Activated CD8-positive, alpha-beta memory T cell treated with anti-CD3 and anti-CD28 coated beads for 24 hours (primary cell): ENCODE measurements at regions not wholly inside any gene's neighbourhood (a gene's known extent, or its start where the extent isn't known, plus 50 kb on each side); places are given as distances from the start of the nearest gene placed in this dataset.

Source experiments
- DNase-seq: peaks from one replicate; pipeline ENCODE4 v3.0.0-alpha.2; 2020

GRCh38 chr5:173785866-173786265 is 102.3 kb upstream of the CPEB4 start:
- no peak for DNase-seq

DNA sequence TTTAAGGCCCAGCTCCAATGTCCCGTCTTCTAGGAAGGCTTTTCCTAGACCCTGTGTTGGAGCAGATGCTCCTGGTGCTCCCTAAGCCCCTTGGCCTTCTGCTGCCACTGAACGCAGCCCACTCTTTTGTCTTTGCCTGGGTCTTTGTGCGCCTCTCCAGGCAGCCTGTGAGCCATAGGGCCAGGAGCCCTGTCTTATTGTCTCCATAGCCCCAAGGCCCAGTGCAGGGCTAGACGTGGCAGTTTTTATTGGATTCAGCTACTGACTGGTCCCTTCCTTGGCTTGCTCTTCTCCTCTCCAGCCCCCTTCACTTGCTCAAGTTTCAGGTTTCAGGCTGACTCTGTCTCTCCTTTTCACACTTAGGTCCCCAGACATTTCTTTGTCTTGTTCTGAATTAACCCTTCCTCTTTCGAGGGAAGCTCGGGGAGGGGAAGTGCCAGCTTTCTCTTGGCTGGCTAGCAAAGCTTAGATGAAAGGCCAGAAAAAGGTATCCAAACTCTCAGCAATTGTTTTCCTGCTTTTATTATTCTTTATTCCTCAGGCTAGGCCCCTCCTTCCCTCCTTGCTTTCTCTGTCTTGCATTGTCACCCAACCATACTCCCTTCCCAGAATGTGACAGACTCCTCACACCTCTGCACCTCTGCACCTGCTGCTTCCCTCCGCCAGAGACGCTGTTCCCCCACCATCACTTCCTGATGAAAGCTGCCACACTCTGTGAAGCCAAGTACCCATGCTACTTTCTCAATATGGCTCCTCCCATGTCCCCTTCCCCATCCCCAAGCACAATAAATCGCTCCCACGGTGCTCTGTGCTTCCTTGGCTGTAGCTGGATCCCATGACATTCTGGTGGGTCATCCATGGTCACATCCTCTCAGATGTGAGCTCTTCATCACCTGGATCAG is 101.6 kb upstream of the CPEB4 start:
- DNase-seq, result no peak

DNA sequence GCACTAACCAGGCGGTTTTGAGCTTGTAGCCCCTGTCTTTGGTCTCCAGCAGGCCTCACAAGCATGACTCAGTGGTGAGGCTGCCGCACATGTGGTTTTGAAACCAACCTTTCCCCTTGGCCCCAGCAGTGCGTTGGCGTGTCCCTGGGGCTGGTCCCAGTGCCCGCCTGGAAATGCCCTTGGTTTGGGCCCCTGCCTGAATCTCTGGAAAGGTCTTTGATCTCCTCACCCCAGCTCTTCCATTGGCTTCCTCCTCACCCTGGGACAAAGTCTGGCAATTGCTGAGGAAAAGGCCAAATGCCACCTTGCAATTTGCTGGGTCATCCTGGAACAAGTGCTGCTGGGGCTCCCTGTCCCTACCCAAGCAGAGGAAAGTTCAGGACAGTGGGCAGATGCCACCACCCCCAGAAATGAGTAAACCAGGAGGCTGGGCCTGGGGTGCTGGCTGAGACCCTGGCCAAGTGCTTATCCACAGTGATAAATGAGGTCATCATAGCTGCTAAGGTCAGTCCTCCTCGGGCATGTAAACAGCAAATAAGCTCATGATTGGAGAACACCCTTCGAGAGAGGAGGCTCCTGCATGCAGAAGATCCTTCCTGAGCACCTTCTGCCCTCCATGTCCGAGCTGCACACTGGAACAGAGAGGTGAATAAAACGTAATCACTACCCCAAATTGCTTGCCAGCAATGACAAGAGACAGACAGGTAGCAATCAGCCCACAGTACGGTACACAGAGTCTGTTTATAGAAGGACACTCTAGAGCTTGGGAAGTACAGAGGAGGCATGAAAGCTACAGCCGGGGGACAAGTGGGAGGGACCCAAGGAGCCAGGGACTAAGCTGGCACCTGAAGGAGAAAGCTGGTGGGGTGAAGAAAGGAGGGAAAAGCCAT is 98.9 kb upstream of the CPEB4 start:
- DNase-seq, result no peak

GRCh38 chr5:173790177-173790719 is 97.9 kb upstream of the CPEB4 start:
- no peak for DNase-seq

DNA sequence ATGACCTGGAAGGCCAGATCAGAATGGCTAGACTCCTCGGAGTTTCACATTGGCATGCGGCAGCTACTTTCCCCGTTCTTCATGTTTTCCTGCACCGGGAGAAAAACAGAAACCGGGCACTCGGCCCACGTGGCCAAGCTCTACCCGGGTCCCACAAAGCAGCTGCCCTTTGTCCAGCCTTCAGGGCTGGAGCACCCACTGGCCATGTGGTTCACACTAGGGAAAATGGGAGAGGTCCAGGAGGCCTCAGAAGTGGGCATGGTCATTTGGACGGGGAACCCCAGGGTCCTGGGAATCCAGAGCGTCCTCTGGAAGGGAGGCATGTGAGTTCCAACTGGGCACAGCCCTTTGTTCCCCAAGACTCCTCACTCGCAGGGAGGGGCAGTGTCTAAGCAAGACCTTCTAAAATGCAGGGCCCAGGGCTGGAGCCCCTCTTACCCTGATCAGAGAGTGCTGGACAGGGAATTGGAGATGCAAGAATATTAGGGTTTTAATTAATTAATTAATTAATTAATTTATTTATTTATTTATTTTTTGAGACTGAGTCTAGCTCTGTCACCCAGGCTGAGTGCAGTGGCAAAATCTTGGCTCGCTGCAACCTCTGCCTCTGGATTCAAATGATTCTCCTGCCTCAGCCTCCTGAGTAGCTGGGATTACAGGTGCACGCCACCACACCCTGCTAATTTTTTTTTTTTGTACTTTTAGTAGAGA is 97.2 kb upstream of the CPEB4 start:
- no peak for DNase-seq

- DNase-seq, result no peak
These were observed 96.3 kb upstream of the CPEB4 start for GRCh38 chr5:173791878-173792277.

- DNase-seq, result no peak
These were observed 95.2 kb upstream of the CPEB4 start for GRCh38 chr5:173792781-173793547.

GRCh38 chr5:173793648-173794548 is 94.3 kb upstream of the CPEB4 start:
- DNase-seq, result no peak

- DNase-seq, result no peak
These were observed 93.2 kb upstream of the CPEB4 start for GRCh38 chr5:173794901-173795416.

DNA sequence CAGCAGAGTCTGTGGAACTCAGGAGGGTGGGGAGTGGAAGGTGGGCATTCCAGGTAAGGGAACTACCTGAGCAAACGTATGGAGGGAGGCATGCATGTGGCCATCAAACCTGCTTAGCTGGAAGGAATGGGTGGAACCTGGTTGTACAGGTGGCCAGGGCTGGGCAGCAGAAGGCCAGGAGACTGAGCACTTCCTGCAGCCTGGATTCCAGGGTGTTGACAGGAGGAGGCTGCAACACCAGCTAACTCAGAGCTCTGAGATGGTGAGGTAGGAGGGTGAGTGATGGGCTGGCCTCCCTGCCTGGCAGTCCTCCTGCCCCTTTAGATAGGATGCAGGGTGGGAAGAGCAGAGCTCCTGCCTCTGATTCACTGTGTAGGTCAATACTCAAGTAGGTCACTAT is 92.5 kb upstream of the CPEB4 start:
- no peak for DNase-seq

DNA sequence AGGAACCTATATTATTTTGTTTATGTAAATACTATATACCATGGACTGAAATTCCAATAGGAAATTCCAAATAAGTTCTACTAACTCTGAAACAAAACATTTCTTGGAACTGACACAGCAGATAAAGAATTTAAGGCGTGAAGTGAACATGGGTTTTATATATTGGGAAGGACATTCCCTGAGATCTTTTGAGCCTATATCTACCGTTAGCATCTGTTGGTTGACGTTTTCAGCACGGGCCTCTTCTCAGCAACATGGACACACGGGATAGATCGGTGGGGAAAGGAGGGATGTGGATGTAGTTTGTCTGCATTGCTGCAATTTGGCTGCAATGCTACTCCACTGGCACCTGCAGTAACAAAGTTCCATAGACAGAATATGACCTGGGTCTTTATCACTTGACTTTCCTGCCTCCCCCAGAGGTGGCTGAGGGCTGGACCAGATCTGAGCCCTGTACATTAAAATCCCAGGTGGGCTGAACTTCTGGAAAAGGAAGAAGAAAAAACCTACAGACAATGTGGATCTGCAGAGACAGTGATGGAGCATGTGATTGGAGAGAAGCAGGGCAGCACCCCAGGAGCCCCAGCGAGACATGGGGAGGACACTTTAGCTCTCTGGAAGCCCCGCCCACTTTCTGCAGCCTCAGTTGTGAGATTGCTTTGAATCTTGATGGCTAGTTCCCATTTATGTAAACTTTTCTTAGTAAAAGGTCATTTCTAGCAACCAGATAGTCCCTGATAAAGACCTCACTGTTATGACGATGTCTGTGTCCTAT is 91.2 kb upstream of the CPEB4 start:
- DNase-seq, result no peak

GRCh38 chr5:173798127-173798810 is 89.9 kb upstream of the CPEB4 start:
- DNase-seq, result no peak

GRCh38 chr5:173800340-173800739 is 87.8 kb upstream of the CPEB4 start:
- no peak for DNase-seq

DNA sequence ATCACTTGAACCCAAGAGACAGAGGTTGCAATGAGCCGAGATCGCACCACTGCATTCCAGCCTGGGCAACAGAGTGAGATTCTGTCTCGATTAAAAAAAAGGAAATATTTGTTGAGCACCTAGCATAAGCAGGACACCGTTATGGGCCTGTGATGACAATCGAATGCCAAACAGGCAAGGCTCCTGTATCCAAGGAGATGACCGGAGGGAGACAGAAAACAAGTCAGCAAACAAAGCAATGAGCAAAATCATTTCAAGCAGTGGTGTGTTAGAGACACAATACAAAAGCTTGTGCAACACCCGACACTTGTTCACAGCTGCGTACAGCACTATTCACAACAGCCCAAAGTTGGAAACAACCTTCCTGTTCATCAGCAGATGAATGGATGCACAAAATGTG is 87.1 kb upstream of the CPEB4 start:
- no peak for DNase-seq

DNA sequence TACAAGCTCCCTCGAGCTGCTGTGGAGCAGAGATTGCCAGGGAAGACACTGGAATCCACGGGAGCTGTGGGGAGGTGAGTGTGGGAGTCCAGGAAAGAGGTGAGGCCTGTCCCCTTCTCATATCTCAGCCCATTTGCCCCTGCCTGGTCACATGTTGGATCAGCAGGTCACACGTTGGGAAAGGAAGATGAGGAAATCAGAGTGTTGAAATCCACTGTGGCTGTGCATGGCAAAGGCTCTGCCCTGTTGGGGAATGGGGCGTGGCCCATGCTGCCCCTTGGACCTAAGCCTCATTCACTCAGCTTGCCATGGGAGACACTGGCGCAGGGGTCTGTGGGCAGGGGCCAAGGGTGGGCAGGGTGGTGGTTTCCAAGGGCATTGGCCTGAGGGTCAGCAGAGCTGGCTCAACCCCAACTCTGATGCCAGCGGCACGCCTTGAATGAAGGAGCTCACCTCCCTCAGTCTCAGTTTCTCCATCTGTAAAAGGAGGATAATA is 85.4 kb upstream of the CPEB4 start:
- no peak for DNase-seq

DNA sequence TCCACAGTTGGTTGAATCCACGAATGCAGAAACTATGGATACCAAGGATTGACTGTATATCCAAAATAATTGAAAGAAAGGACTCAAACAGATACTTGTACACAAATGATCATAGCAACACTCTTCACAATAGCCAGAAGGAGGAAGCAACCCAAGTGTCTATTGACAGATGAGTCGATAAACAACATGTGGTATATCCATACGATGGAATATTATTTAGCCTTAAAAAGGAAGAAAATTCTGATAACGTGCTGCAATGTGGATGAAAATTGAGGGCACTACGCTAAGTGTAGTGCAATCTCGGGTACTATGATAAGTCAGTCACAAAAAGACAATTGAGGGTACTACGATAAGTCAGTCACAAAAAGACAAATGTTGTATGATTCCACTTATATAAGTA is 83.6 kb upstream of the CPEB4 start:
- DNase-seq, result no peak

DNA sequence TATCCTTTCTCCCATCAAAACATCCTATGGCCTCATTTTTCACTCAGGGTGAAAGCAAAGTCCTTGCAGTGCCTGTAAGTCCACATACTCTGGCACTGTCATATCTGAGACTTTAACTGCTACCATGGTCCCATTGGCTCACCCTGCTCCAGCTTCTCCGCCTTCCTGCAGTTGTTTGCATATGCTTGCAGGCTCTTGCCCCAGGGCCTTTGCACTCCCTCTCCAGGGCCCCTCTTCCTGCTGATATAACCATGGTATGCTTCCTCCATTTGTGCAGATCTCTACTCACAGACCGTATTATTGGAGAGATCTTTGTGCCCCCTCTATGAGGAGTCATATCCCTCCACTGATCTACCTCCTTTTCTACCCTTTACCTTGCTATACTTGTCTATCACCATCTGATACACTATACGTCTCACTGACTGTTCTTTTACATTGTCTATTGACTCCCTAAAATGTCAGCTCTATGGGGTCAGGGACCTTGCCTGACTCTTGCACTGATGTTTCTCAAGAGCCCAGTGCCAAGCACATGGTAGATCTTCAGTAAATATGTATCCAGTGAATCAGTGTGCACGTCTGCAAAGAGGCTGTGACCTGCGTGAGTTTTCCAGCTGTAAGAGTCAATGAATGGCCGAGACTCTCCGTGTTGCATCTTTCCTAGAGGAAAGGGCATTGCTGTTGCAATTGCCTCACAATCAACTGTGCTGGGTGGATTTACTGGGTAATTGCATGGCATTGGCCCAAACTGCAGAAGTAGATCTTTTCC is 81.7 kb upstream of the CPEB4 start:
- DNase-seq, result no peak

DNA sequence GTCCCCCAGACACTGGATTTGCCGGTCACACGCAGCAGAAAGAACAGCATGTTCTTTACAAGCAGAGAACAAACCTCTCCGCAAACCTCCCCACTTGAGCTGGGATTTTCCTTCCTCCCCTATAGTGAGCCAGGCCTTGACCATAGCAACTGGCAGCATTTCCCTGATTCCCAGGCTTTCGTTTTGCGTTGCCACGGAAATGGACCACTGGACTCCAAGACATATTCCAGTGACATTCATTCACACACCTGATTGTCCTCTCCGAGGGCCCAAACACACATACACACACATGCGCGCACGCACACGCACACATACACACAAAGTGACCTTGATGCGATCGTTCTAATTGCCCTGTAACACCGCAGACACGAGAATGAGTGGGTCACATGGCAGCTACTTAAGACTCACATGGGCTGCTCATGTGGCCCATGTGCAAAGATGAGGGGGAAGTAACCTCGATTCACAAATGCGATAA is 80.9 kb upstream of the CPEB4 start:
- DNase-seq, result no peak
